ENCODE measurements at regions not wholly inside any gene's neighbourhood (a gene's known extent, or its start where the extent isn't known, plus 50 kb on each side); places are given as distances from the start of the nearest gene placed in this dataset.

GRCh38 chr2:12127638-12128037, 381.2 kb downstream of the LPIN1 start:
- TF ChIP-seq, protein P1, sequence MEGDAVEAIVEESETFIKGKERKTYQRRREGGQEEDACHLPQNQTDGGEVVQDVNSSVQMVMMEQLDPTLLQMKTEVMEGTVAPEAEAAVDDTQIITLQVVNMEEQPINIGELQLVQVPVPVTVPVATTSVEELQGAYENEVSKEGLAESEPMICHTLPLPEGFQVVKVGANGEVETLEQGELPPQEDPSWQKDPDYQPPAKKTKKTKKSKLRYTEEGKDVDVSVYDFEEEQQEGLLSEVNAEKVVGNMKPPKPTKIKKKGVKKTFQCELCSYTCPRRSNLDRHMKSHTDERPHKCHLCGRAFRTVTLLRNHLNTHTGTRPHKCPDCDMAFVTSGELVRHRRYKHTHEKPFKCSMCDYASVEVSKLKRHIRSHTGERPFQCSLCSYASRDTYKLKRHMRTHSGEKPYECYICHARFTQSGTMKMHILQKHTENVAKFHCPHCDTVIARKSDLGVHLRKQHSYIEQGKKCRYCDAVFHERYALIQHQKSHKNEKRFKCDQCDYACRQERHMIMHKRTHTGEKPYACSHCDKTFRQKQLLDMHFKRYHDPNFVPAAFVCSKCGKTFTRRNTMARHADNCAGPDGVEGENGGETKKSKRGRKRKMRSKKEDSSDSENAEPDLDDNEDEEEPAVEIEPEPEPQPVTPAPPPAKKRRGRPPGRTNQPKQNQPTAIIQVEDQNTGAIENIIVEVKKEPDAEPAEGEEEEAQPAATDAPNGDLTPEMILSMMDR (IDR thresholded peaks at IDR 0.05): no peak
- no peak for TF ChIP-seq POLR2A (IDR thresholded peaks at IDR 0.05)

Data from right lobe of liver (tissue), 4 donors.